Fibroblast of villous mesenchyme (primary cell): ENCODE measurements at regions not wholly inside any gene's neighbourhood (a gene's known extent, or its start where the extent isn't known, plus 50 kb on each side); places are given as distances from the start of the nearest gene placed in this dataset.

Experiments used
- DNase-seq: peaks from one replicate; pipeline ENCODE4 v3.0.0-alpha.2; 2010; ENCODE audit warnings: low read depth
- H3K4me3 ChIP-seq: 2 replicates; pipeline ENCODE4 v1.5.1; 2011; ENCODE audit warnings: low read depth, mild to moderate bottlenecking, low read length
- CTCF ChIP-seq: IDR thresholded peaks from 2 replicates; pipeline ENCODE4 v1.5.1; 2012; ENCODE audit warnings: low read depth, mild to moderate bottlenecking, low read length; ENCODE audit not compliant: insufficient read depth

DNA sequence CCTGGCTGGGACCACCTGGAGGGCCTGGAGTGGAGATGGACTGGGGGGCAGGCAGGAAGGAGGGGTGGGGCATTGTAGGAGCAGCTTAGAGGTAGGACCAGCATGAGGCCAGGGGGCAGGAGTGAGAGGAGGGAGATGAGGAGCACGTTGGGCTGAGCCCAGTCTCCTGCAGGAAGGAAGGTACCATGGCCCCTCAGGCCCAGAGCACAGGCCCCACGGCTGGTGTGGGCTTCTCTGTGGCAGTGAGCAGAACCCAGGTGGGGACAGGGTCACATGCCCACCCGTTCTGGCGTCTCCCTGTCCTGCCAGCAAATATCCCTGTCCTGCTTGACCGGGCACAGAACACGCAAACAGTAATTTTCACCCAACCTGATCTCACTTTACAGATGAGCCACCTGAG is 141.8 kb downstream of the ENGASE start:
- H3K4me3 ChIP-seq = no peak overlapping the region
- DNase-seq = no peak
- no peak for TF ChIP-seq CTCF

GRCh38 chr17:79215631-79216030 is 141.0 kb downstream of the ENGASE start:
- H3K4me3 ChIP-seq = no peak overlapping the region
- TF ChIP-seq CTCF = no peak
- no peak for DNase-seq

DNA sequence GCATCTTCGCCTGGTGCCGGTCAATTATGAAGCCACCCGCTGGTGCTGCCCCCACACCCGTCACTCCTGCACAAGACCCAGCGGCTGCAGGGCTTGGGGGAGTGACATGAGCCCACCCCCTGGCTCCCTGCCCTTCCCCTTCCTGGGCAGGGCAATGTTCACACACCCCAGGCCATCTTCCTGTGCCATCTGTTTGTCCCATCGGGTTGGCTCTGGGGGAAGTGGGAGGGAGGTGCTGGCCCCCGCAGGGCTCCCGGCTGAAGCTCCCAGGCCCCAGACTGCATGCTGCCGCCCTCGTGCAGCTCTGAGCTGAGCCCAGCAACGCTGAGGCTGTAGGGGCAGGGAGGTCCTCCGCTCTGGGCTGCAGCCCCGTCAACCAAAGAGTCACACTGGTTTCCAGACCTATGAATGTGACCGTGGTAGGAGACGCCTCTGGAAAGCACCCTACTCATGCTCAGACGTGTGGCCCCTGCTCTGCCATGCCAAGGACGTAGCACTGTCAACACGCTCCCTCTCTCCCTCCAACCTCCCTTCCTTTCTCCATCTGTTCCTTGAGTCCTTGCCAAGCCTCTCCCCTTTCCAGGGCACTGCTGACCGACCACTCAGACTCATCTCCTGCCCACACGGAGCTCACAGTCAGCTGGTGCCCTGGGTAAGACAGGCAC is 140.4 kb downstream of the ENGASE start:
- no peak for TF ChIP-seq CTCF

GRCh38 chr17:79214459-79214858 is 139.8 kb downstream of the ENGASE start:
- H3K4me3 ChIP-seq = no peak overlapping the region
- no peak for DNase-seq
- TF ChIP-seq CTCF = no peak

More for the DNA sequence above, 140.4 kb downstream of the ENGASE start:
- no peak overlapping the region for H3K4me3 ChIP-seq
- DNase-seq = no peak

GRCh38 chr17:79213305-79213704 is 138.7 kb downstream of the ENGASE start:
- DNase-seq = no peak
- no peak for TF ChIP-seq CTCF

GRCh38 chr17:79212149-79213087 is 137.8 kb downstream of the ENGASE start:
- H3K4me3 ChIP-seq = no peak overlapping the region
- no peak for DNase-seq
- no peak for TF ChIP-seq CTCF

More at GRCh38 chr17:79213305-79213704, 138.7 kb downstream of the ENGASE start:
- H3K4me3 ChIP-seq = no peak overlapping the region
